HCT116 (cell line): ENCODE measurements at regions not wholly inside any gene's neighbourhood (a gene's known extent, or its start where the extent isn't known, plus 50 kb on each side); places are given as distances from the start of the nearest gene placed in this dataset.

ENCODE experiments used
- ATAC-seq: fragments of 200-7000 bp; cut with Tn5 transposase; 2 replicates; pipeline ENCODE4 v1.9.1; 2020; ENCODE audit warnings: mild to moderate bottlenecking, moderate library complexity
- BruUV-seq: library from RNA; stranded (reverse); fragments of 400-500 nt; replicated peaks from 2 replicates; lab custom pipeline; 2021; lab: Mats Ljungman, UMichigan
- CTCF ChIA-PET: fragments of 300-600 bp; sonication (Branson Sonifier 250); formaldehyde crosslinking; loops from one replicate; lab custom pipeline; 2021; ENCODE audit warnings: antibody characterized with exemption; lab: Charles Lee
- POLR2A ChIA-PET: fragments of 300-600, 350-600 bp; sonication (Branson Sonifier 250); formaldehyde crosslinking; loops from one replicate; lab custom pipeline; 2021; ENCODE audit warnings: antibody characterized with exemption; lab: Charles Lee
- RAD21 ChIA-PET, 2 experiments: fragments of 300-600 bp; sonication (Branson Sonifier 250); formaldehyde crosslinking; loops; one replicate each; lab custom pipeline; 2023; ENCODE audit warnings: low total read pairs in 2 of 2; ENCODE audit not compliant: uncharacterized antibody in 2 of 2, unreplicated experiment in 2 of 2, low non-redundant PET in 1 of 2; lab: Charles Lee
- DNase-seq: peaks from one replicate; pipeline ENCODE4 v3.0.0-alpha.2; 2010; ENCODE audit warnings: low read depth, low spot score
- H2AFZ ChIP-seq: fragments of 200-600 bp; shearing (Covaris generic), sonication (generic); 2 replicates; pipeline ENCODE4 v1.6.1; 2017; ENCODE audit warnings: low read depth, mixed run types, mixed read lengths, antibody characterized with exemption, low read length; ENCODE audit not compliant: poor library complexity, severe bottlenecking
- H3K27ac ChIP-seq: 2 replicates; pipeline ENCODE4 v1.5.1; 2012; ENCODE audit warnings: low read depth, low read length
- H3K27me3 ChIP-seq: fragments of 200-600 bp; sonication (generic); 2 replicates; pipeline ENCODE4 v1.6.1; 2016; ENCODE audit warnings: mixed run types, low read length, mixed read lengths; ENCODE audit not compliant: insufficient read depth
- H3K36me3 ChIP-seq, 2 experiments: fragments of 200-500 bp in 1 of 2; fragments of 200-600 bp in 1 of 2; sonication (Bioruptor generic) in 1 of 2; sonication (generic) in 1 of 2; 2 replicates each; pipeline versions ENCODE4 v1.5.1 to v1.6.1; 2014 to 2016; ENCODE audit warnings: low read length in 2 of 2, inconsistent platforms in 1 of 2, mixed read lengths in 1 of 2, mixed run types in 1 of 2; ENCODE audit not compliant: insufficient read depth in 2 of 2, control insufficient read depth in 1 of 2
- H3K4me1 ChIP-seq, 2 experiments: fragments of 200-600 bp in 1 of 2; sonication (generic) in 1 of 2; 2 replicates each; pipeline versions ENCODE4 v1.5.1 to v1.6.1; 2012 to 2017; ENCODE audit warnings: low read length in 2 of 2, inconsistent platforms in 1 of 2, mild to moderate bottlenecking in 1 of 2, mixed read lengths in 1 of 2, mixed run types in 1 of 2, moderate library complexity in 1 of 2; ENCODE audit not compliant: insufficient read depth in 2 of 2, control insufficient read depth in 1 of 2
- H3K4me2 ChIP-seq: fragments of 200-600 bp; sonication (generic); 2 replicates; pipeline ENCODE4 v1.6.1; 2017; ENCODE audit warnings: mixed run types, low read length, mixed read lengths
- H3K4me3 ChIP-seq, 2 experiments: fragments of 200-600 bp in 1 of 2; sonication (generic) in 1 of 2; replicated peaks in 1 of 2; 2 replicates each; pipeline ENCODE4 v1.5.1; 2011 to 2016; ENCODE audit warnings: low read length in 2 of 2, control low read depth in 1 of 2, low read depth in 1 of 2, mild to moderate bottlenecking in 1 of 2, mixed read lengths in 1 of 2, mixed run types in 1 of 2
- H3K79me2 ChIP-seq: fragments of 200-600 bp; sonication (generic); 2 replicates; pipeline ENCODE4 v1.6.1; 2017; ENCODE audit warnings: mild to moderate bottlenecking, mixed run types, low read length, moderate library complexity, mixed read lengths; ENCODE audit not compliant: insufficient read depth
- H3K9ac ChIP-seq: fragments of 200-600 bp; sonication (generic); 2 replicates; pipeline ENCODE4 v1.6.1; 2016; ENCODE audit warnings: low read length, mixed read lengths
- H3K9me2 ChIP-seq: fragments of 200-600 bp; sonication (generic), shearing (Covaris generic); 2 replicates; pipeline ENCODE4 v1.6.1; 2017; ENCODE audit warnings: mixed run types, mild to moderate bottlenecking, moderate library complexity; ENCODE audit not compliant: insufficient read depth
- H3K9me3 ChIP-seq, 2 experiments: fragments of 200-500 bp in 1 of 2; fragments of 200-600 bp in 1 of 2; sonication (Bioruptor generic) in 1 of 2; sonication (generic) in 1 of 2; 2 replicates each; pipeline ENCODE4 v1.6.1; 2014 to 2017; ENCODE audit warnings: low read length in 2 of 2, mixed read lengths in 2 of 2, inconsistent platforms in 1 of 2, low read depth in 1 of 2, mild to moderate bottlenecking in 1 of 2, mixed run types in 1 of 2, moderate library complexity in 1 of 2; ENCODE audit not compliant: control insufficient read depth in 1 of 2, insufficient read depth in 1 of 2
- H4K20me1 ChIP-seq: fragments of 200-600 bp; sonication (generic), shearing (Covaris generic); 2 replicates; pipeline ENCODE4 v1.6.1; 2017; ENCODE audit warnings: mixed run types, mild to moderate bottlenecking, moderate library complexity; ENCODE audit not compliant: insufficient read depth
- CBX3 ChIP-seq: IDR thresholded peaks from 2 replicates; pipeline ENCODE4 v1.6.1; 2012; ENCODE audit warnings: low read depth
- CEBPB ChIP-seq: IDR thresholded peaks from 2 replicates; pipeline ENCODE4 v1.6.1; 2012; ENCODE audit warnings: low read depth
- EGR1 ChIP-seq: IDR thresholded peaks from 2 replicates; pipeline ENCODE4 v1.6.1; 2012; ENCODE audit warnings: low read depth
- ELF1 ChIP-seq: IDR thresholded peaks from 2 replicates; pipeline ENCODE4 v1.6.1; 2012; ENCODE audit warnings: low read depth, borderline replicate concordance
- EZH2 ChIP-seq: fragments of 200-600 bp; sonication (generic); IDR thresholded peaks from 2 replicates; pipeline ENCODE4 v1.6.1; 2017; ENCODE audit warnings: antibody characterized with exemption, mixed run types
- EZH2phosphoT487 ChIP-seq: fragments of 200-600 bp; IDR thresholded peaks from 2 replicates; pipeline ENCODE4 v1.6.1; 2018; ENCODE audit warnings: antibody characterized with exemption, borderline replicate concordance
- FOSL1 ChIP-seq: IDR thresholded peaks from 2 replicates; pipeline ENCODE4 v1.6.1; 2012; ENCODE audit warnings: low read depth
- JUND ChIP-seq: IDR thresholded peaks from 2 replicates; pipeline ENCODE4 v1.6.1; 2012
- POLR2A ChIP-seq: IDR thresholded peaks from 2 replicates; pipeline ENCODE4 v1.7.0; 2011; ENCODE audit warnings: borderline replicate concordance; ENCODE audit not compliant: insufficient read depth, insufficient read length; ENCODE audit errors: extremely low read depth
- POLR2AphosphoS5 ChIP-seq: IDR thresholded peaks from 2 replicates; pipeline ENCODE4 v1.6.1; 2011; ENCODE audit warnings: mild to moderate bottlenecking, low read depth, low read length, moderate library complexity
- RAD21 ChIP-seq: IDR thresholded peaks from 2 replicates; pipeline ENCODE4 v1.6.1; 2012; ENCODE audit warnings: low read depth, mild to moderate bottlenecking
- REST ChIP-seq: IDR thresholded peaks from 2 replicates; pipeline ENCODE4 v1.6.1; 2012; ENCODE audit warnings: low read depth
- SP1 ChIP-seq: IDR thresholded peaks from 2 replicates; pipeline ENCODE4 v1.6.1; 2012; ENCODE audit warnings: low read depth
- SRF ChIP-seq: IDR thresholded peaks from 2 replicates; pipeline ENCODE4 v1.6.1; 2012; ENCODE audit warnings: low read depth
- TCF7L2 ChIP-seq: IDR thresholded peaks from 2 replicates; pipeline ENCODE4 v1.7.0; 2011; ENCODE audit warnings: borderline replicate concordance, inconsistent platforms; ENCODE audit not compliant: insufficient read depth, insufficient read length; ENCODE audit errors: extremely low read depth
- YY1 ChIP-seq: IDR thresholded peaks from 2 replicates; pipeline ENCODE4 v1.6.1; 2011; ENCODE audit warnings: low read length, low read depth, moderate library complexity, mild to moderate bottlenecking; ENCODE audit not compliant: insufficient replicate concordance; ENCODE audit errors: extremely low read depth
- ZFX ChIP-seq: fragments of 450-650 bp; IDR thresholded peaks from 2 replicates; pipeline ENCODE4 v1.6.1; 2017
- ZNF274 ChIP-seq: fragments of 200-500 bp; sonication (Bioruptor generic); IDR thresholded peaks from 2 replicates; pipeline ENCODE4 v1.6.1; 2014; ENCODE audit warnings: mild to moderate bottlenecking, low read depth, low read length, inconsistent platforms
- intact Hi-C: fragments of 100-400 bp; cut with micrococcal nuclease; formaldehyde crosslinking; loops from 2 replicates; pipeline ENCODE4 v1.10.0; 2022
- TF ChIP-seq, protein P1 (sequence below): IDR thresholded peaks from 2 replicates; pipeline ENCODE4 v1.6.1; 2012

- Histone ChIP-seq H3K9ac (no peak overlapping the region), H3K36me3 (no peaks in the 10 kb centered on the region), H4K20me1 (no peaks in the 10 kb centered on the region), H3K79me2 (no peaks in the 10 kb centered on the region), H3K27ac (no peak overlapping the region), H3K4me3 (no peak overlapping the region), H3K4me1 (no peaks in the 10 kb centered on the region), H3K27me3 (no peaks in the 10 kb centered on the region), H3K9me2 (no peaks in the 10 kb centered on the region), H3K9me3 (no peaks in the 10 kb centered on the region), H2AFZ (no peak overlapping the region), H3K4me2 (no peak overlapping the region)
- POLR2A ChIA-PET, result no interaction called here
- BruUV-seq, result no TSS peak
- no peak for ATAC-seq
- DNase-seq, result no peak
- CTCF ChIA-PET, result no interaction called here
- intact Hi-C loops, result no loop called here
- no peak for TF ChIP-seq CEBPB
- no peak for TF ChIP-seq EGR1
- no peak for TF ChIP-seq ZFX
- RAD21 ChIA-PET, result no interaction called here
Observed at GRCh38 chr6:1496836-1497760, 107.7 kb downstream of the FOXF2 start.

- Histone ChIP-seq H3K36me3 (no peaks in the 10 kb centered on the region), H3K9me2 (no peaks in the 10 kb centered on the region), H3K4me2 (no peak overlapping the region), H3K9me3 (no peaks in the 10 kb centered on the region), H3K79me2 (no peaks in the 10 kb centered on the region), H4K20me1 (no peaks in the 10 kb centered on the region), H3K4me3 (no peak overlapping the region), H3K4me1 (no peaks in the 10 kb centered on the region), H2AFZ (no peak overlapping the region), H3K27me3 (no peaks in the 10 kb centered on the region), H3K9ac (no peak overlapping the region), H3K27ac (no peak overlapping the region)
- no peak for ATAC-seq
- no peak for DNase-seq
- ChIA-PET RAD21 (no interaction called here), CTCF (no interaction called here), POLR2A (no interaction called here)
- intact Hi-C loops, result no loop called here
- no TSS peak for BruUV-seq
- TF ChIP-seq YY1 (no peak), EZH2phosphoT487 (no peak), POLR2A (no peak), FOSL1 (no peak), JUND (no peak), EZH2 (no peak), CBX3 (no peak), EGR1 (no peak), ZNF274 (no peak), SP1 (no peak), CEBPB (no peak), ELF1 (no peak), REST (no peak), TCF7L2 (no peak), SRF (no peak), POLR2AphosphoS5 (no peak), RAD21 (no peak)
- TF ChIP-seq, protein P1, sequence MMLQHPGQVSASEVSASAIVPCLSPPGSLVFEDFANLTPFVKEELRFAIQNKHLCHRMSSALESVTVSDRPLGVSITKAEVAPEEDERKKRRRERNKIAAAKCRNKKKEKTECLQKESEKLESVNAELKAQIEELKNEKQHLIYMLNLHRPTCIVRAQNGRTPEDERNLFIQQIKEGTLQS, result no peak
Observed at GRCh38 chr6:1497761-1498105, 108.4 kb downstream of the FOXF2 start.
